ENCODE measurements at regions not wholly inside any gene's neighbourhood (a gene's known extent, or its start where the extent isn't known, plus 50 kb on each side); places are given as distances from the start of the nearest gene placed in this dataset.

DNA sequence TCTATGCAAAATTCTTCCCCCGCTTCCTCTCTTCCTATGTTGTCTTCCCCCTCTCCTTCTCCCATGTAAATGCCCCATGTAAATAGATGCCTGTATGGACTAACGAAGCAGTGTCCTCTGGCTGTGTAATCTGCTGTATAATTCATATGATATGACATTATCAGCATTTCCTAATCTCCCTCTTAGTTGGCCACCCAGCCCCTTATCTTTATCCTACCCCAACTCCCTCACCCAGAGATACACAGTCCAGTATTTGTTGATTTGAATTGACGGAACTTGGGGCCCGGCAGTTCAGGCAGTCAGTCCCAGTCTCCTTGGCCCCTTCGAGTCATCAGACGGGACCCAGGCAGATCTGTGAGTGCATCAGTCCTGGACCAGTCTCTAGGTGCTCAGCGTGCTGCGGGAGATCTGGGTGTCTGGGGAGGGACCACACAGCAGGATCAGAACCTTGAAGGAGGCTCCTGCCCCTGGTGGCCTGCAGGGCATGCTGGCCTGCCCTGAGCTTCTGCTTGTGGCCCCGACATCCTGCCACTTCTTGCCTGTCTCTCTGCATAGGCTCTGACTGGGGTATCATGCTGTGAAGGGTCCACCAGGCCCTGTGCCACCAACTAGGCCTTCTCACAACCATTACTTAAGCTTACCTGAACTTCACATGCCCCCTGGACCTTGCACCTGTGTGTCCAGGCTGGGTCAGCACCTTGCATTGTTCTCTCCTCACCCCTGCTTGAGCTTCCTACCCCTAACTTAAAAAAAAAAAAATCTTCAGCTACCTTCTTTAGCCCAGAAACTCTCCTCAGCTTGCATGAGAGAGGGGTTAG is 88.1 kb upstream of the ATL2 start:
- TF ChIP-seq, protein P1, sequence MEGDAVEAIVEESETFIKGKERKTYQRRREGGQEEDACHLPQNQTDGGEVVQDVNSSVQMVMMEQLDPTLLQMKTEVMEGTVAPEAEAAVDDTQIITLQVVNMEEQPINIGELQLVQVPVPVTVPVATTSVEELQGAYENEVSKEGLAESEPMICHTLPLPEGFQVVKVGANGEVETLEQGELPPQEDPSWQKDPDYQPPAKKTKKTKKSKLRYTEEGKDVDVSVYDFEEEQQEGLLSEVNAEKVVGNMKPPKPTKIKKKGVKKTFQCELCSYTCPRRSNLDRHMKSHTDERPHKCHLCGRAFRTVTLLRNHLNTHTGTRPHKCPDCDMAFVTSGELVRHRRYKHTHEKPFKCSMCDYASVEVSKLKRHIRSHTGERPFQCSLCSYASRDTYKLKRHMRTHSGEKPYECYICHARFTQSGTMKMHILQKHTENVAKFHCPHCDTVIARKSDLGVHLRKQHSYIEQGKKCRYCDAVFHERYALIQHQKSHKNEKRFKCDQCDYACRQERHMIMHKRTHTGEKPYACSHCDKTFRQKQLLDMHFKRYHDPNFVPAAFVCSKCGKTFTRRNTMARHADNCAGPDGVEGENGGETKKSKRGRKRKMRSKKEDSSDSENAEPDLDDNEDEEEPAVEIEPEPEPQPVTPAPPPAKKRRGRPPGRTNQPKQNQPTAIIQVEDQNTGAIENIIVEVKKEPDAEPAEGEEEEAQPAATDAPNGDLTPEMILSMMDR (IDR thresholded peaks at IDR 0.05; ENCODE audit: insufficient read depth, low read length, poor library complexity, severe bottlenecking), result no peak
- no peak for TF ChIP-seq EZH2phosphoT487 (conservative IDR thresholded peaks at IDR 0.05; ENCODE audit: low read length)

All from SU-DHL-6 (cell line).